Parathyroid adenoma (tissue), 2 donors: ENCODE measurements at regions not wholly inside any gene's neighbourhood (a gene's known extent, or its start where the extent isn't known, plus 50 kb on each side); places are given as distances from the start of the nearest gene placed in this dataset.

Source experiments
- H2AFZ ChIP-seq: fragments of 300-600 bp; sonication (generic); one replicate; pipeline ENCODE4 v1.7.0; 2017; ENCODE audit warnings: antibody characterized with exemption, mild to moderate bottlenecking
- H3K27ac ChIP-seq: fragments of 300-600 bp; sonication (generic); one replicate; pipeline ENCODE4 v1.7.0; 2017
- H3K27me3 ChIP-seq: fragments of 300-600 bp; sonication (generic); one replicate; pipeline ENCODE4 v1.7.0; 2017; ENCODE audit warnings: low read length; ENCODE audit not compliant: control insufficient read depth, insufficient read depth
- H3K36me3 ChIP-seq: fragments of 300-600 bp; sonication (generic); one replicate; pipeline ENCODE4 v1.7.0; 2017; ENCODE audit warnings: low read length; ENCODE audit not compliant: control insufficient read depth, insufficient read depth
- H3K4me1 ChIP-seq: fragments of 300-600 bp; sonication (generic); one replicate; pipeline ENCODE4 v1.7.0; 2017; ENCODE audit warnings: control low read depth
- H3K4me2 ChIP-seq: fragments of 300-600 bp; sonication (generic); one replicate; pipeline ENCODE4 v1.7.0; 2017; ENCODE audit warnings: low read length
- H3K4me3 ChIP-seq: fragments of 300-600 bp; sonication (generic); one replicate; pipeline ENCODE4 v1.7.0; 2017; ENCODE audit warnings: low read depth, low read length
- H3K79me2 ChIP-seq: fragments of 300-600 bp; sonication (generic); one replicate; pipeline ENCODE4 v1.7.0; 2017; ENCODE audit warnings: control low read depth
- H3K9ac ChIP-seq: fragments of 300-600 bp; sonication (generic); one replicate; pipeline ENCODE4 v1.7.0; 2017; ENCODE audit warnings: mild to moderate bottlenecking
- H3K9me3 ChIP-seq: fragments of 300-600 bp; sonication (generic); one replicate; pipeline ENCODE4 v1.7.0; 2017; ENCODE audit warnings: low read length; ENCODE audit not compliant: control insufficient read depth
- TF ChIP-seq, protein P1 (sequence below): fragments of 300-600 bp; sonication (generic); IDR thresholded peaks from one replicate; pipeline ENCODE4 v1.7.0; 2017; ENCODE audit warnings: antibody characterized with exemption, mild to moderate bottlenecking
- donor health status: primary hyperparathyroidism.

DNA sequence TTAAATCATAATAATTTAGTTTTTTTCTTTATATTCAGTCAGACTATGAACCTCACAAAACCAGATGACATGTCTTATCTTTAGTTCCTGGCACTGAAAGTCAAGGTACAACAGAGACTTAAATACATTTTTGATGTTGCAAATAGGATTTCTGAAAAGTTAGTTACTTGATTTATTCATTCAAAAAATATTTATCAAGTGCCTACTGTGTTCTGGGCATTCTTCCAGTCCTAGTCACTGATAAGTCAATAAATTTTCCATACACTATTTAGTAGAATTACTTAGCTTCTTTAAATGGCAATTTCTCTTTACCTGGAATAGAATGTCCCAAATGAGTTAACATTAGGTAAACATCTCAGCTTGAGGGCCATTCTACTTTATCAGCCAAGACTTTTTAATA is 938.3 kb upstream of the PCDH9 start:
- H3K79me2 ChIP-seq, result no peaks in the 10 kb centered on the region
- no peaks in the 10 kb centered on the region for H3K27me3 ChIP-seq
- no peaks in the 10 kb centered on the region for H3K4me1 ChIP-seq
- no peaks in the 10 kb centered on the region for H3K9me3 ChIP-seq
- TF ChIP-seq, protein P1, sequence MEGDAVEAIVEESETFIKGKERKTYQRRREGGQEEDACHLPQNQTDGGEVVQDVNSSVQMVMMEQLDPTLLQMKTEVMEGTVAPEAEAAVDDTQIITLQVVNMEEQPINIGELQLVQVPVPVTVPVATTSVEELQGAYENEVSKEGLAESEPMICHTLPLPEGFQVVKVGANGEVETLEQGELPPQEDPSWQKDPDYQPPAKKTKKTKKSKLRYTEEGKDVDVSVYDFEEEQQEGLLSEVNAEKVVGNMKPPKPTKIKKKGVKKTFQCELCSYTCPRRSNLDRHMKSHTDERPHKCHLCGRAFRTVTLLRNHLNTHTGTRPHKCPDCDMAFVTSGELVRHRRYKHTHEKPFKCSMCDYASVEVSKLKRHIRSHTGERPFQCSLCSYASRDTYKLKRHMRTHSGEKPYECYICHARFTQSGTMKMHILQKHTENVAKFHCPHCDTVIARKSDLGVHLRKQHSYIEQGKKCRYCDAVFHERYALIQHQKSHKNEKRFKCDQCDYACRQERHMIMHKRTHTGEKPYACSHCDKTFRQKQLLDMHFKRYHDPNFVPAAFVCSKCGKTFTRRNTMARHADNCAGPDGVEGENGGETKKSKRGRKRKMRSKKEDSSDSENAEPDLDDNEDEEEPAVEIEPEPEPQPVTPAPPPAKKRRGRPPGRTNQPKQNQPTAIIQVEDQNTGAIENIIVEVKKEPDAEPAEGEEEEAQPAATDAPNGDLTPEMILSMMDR, result no peak
- H3K4me3 ChIP-seq, result no peak overlapping the region
- H2AFZ ChIP-seq, result no peak overlapping the region
- no peak overlapping the region for H3K4me2 ChIP-seq
- no peaks in the 10 kb centered on the region for H3K36me3 ChIP-seq
- H3K27ac ChIP-seq, result no peak overlapping the region
- H3K9ac ChIP-seq, result no peak overlapping the region

DNA sequence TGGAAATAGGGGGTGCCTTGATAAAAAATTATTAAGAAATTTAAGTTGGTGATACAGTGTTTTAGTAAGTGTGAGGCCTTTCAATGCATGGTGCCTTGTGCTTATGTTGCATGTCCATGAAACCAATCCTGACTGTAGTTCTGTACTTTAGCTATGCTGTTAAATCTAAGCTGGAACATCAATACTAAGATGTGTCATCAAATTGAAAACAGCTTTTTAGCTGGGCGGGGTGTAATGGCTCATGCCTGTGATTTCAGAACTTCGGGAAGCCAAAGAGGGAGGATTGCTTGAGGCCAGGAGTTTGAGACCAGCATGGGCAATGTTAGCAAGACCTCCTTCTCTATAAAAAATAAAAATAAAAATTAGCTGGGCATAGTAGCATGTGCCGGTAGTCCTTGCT is 930.3 kb upstream of the PCDH9 start:
- no peak overlapping the region for H3K9ac ChIP-seq
- H3K27ac ChIP-seq, result no peak overlapping the region
- no peak overlapping the region for H3K4me2 ChIP-seq
- H3K36me3 ChIP-seq, result no peaks in the 10 kb centered on the region
- no peak overlapping the region for H2AFZ ChIP-seq
- TF ChIP-seq, protein P1, result no peak
- no peaks in the 10 kb centered on the region for H3K9me3 ChIP-seq
- H3K4me1 ChIP-seq, result no peaks in the 10 kb centered on the region
- no peaks in the 10 kb centered on the region for H3K79me2 ChIP-seq
- no peaks in the 10 kb centered on the region for H3K27me3 ChIP-seq
- H3K4me3 ChIP-seq, result no peak overlapping the region

DNA sequence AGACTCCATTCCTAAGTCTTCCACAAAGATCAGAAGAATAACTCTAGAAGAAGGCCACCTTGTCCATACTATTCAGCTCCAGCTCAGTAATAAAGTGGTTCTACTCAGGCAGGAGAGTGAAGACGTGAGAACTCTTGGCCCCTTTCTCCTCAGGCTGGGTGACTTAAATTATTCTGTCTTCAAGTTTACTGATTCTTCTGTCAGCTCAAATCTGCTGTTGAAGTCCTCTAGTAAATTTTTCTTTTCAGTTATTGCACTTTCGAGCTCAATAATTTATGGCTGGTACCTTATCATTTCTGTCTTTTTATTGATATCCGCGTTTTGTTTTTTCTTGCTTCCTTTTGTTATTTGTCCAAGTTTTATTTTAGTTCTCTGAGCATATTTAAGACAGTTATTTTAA is 922.3 kb upstream of the PCDH9 start:
- Histone ChIP-seq H3K9me3 (no peaks in the 10 kb centered on the region), H2AFZ (no peak overlapping the region), H3K4me3 (no peak overlapping the region), H3K27ac (no peak overlapping the region), H3K9ac (no peak overlapping the region), H3K4me2 (no peak overlapping the region), H3K27me3 (no peaks in the 10 kb centered on the region), H3K4me1 (no peaks in the 10 kb centered on the region), H3K79me2 (no peaks in the 10 kb centered on the region), H3K36me3 (no peaks in the 10 kb centered on the region)
- TF ChIP-seq, protein P1, result no peak

DNA sequence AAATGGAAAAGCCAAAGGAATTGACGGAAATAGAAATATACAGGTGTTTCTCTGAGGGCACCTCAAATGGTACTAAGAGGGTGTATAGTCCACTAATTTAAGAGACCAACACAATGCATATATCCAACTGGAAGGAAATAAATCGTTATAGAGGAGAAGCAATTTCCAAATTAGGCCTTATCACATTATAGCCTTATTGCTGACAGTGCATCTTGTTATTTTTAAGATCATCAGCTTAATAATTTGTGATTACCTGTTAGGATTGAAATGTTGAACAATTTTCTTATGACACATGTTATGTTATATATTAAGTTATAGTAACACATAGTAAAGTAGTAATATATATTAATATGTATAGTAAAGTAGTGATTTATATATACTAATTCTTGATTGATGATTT is 915.7 kb upstream of the PCDH9 start:
- no peaks in the 10 kb centered on the region for H3K79me2 ChIP-seq
- H3K36me3 ChIP-seq, result no peaks in the 10 kb centered on the region
- no peak overlapping the region for H3K9ac ChIP-seq
- H3K27ac ChIP-seq, result no peak overlapping the region
- H3K9me3 ChIP-seq, result no peaks in the 10 kb centered on the region
- no peak overlapping the region for H3K4me3 ChIP-seq
- H3K4me2 ChIP-seq, result no peak overlapping the region
- TF ChIP-seq, protein P1, result no peak
- no peaks in the 10 kb centered on the region for H3K27me3 ChIP-seq
- H2AFZ ChIP-seq, result no peak overlapping the region
- no peaks in the 10 kb centered on the region for H3K4me1 ChIP-seq

DNA sequence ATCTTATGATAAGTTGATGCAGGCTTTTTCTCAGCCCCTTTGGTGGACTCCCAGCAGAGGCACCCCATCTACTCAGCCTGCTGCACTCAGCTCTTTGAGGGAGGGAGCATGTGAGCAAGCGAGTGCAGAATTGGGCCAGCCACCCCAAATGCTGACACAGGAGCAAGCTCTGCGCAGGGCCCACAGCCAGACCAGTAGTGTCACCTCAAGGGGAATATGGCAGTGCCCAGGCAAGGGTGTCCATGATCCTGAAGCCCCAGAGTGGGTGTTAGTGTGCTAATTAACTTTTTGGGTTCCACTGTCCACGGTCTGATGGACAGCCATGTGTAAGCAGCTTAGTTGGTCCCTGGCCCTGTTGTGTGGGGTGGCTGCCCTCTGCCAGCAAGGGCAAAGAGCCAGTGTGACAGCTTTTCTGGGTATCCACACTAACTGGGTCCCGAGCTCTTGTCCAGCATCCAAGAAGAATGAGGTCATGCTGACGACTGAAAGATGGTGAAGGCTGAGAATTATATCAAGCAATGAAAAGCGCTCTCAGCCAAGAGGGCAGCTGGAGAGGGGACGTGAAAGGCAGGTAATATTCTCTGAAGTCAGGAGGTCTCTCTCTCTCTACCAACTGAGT is 898.3 kb upstream of the PCDH9 start:
- Histone ChIP-seq H3K27me3 (no peaks in the 10 kb centered on the region), H3K36me3 (no peaks in the 10 kb centered on the region), H3K79me2 (no peaks in the 10 kb centered on the region), H3K4me3 (no peak overlapping the region), H3K9me3 (no peaks in the 10 kb centered on the region), H3K4me2 (no peak overlapping the region), H3K4me1 (no peaks in the 10 kb centered on the region), H3K27ac (no peak overlapping the region), H3K9ac (no peak overlapping the region), H2AFZ (no peak overlapping the region)
- TF ChIP-seq, protein P1, result no peak
